ENCODE measurements at regions not wholly inside any gene's neighbourhood (a gene's known extent, or its start where the extent isn't known, plus 50 kb on each side); places are given as distances from the start of the nearest gene placed in this dataset.

DNA sequence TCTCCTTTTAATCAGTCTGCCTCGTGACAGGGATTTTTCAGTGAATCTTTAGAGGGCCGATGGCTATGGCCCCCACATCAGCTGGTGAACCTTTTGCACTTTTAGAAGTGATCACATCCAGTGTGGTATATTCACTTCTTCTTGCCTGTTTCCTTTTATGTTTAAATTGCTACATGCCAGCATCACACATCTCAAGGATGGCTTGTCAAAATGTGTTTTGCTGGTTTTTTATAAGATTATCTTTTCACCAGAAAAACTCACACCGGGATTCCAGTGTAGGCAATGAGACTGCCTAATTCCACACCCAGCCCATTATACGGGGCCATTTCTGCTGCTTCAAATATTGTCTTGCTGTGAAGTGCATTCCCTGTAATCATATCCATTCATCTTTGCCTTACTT, 1151.7 kb upstream of the ADGRL4 start:
- no peaks in the 10 kb centered on the region for H4K20me1 ChIP-seq (ENCODE audit: insufficient read depth, low read length)
- H3K27ac ChIP-seq (ENCODE audit: low read length), result no peak overlapping the region
- no peak for DNase-seq
- H3K9me3 ChIP-seq (replicated peaks; ENCODE audit: insufficient read depth, low read length), result no peaks in the 10 kb centered on the region
- H3F3A ChIP-seq (ENCODE audit: insufficient read depth, low read length), result no peaks in the 10 kb centered on the region
- H3K9ac ChIP-seq (ENCODE audit: low read length), result no peak overlapping the region
- H3K4me2 ChIP-seq (ENCODE audit: low read depth, low read length), result no peak overlapping the region
- H3K9me2 ChIP-seq (replicated peaks; ENCODE audit: insufficient read depth, low read length), result no peaks in the 10 kb centered on the region
- H3K4me3 ChIP-seq (ENCODE audit: low read length), result no peak overlapping the region
- no peaks in the 10 kb centered on the region for H3K27me3 ChIP-seq (replicated peaks; ENCODE audit: insufficient read depth, low read length)
- H2AFZ ChIP-seq (ENCODE audit: low read length), result no peak overlapping the region
- no peaks in the 10 kb centered on the region for H3K4me1 ChIP-seq (ENCODE audit: low read length)
- TF ChIP-seq, protein P1, sequence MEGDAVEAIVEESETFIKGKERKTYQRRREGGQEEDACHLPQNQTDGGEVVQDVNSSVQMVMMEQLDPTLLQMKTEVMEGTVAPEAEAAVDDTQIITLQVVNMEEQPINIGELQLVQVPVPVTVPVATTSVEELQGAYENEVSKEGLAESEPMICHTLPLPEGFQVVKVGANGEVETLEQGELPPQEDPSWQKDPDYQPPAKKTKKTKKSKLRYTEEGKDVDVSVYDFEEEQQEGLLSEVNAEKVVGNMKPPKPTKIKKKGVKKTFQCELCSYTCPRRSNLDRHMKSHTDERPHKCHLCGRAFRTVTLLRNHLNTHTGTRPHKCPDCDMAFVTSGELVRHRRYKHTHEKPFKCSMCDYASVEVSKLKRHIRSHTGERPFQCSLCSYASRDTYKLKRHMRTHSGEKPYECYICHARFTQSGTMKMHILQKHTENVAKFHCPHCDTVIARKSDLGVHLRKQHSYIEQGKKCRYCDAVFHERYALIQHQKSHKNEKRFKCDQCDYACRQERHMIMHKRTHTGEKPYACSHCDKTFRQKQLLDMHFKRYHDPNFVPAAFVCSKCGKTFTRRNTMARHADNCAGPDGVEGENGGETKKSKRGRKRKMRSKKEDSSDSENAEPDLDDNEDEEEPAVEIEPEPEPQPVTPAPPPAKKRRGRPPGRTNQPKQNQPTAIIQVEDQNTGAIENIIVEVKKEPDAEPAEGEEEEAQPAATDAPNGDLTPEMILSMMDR (IDR thresholded peaks at IDR 0.05; ENCODE audit: low read length), result no peak
- no peak for TF ChIP-seq EZH2phosphoT487 (IDR thresholded peaks at IDR 0.05; ENCODE audit: low read length)
- TF ChIP-seq EZH2 (optimal IDR thresholded peaks at IDR 0.05; ENCODE audit: low read depth, low read length), result no peak
- no peaks in the 10 kb centered on the region for H3K79me2 ChIP-seq (ENCODE audit: low read length)
- no peaks in the 10 kb centered on the region for H3K36me3 ChIP-seq (replicated peaks; ENCODE audit: insufficient read depth, low read length)

GRCh38 chr1:80155371-80155770, 1148.8 kb upstream of the ADGRL4 start:
- H3K27ac ChIP-seq (ENCODE audit: low read length), result no peak overlapping the region
- no peak overlapping the region for H2AFZ ChIP-seq (ENCODE audit: low read length)
- no peak overlapping the region for H3K4me2 ChIP-seq (ENCODE audit: low read depth, low read length)
- no peaks in the 10 kb centered on the region for H3K9me2 ChIP-seq (replicated peaks; ENCODE audit: insufficient read depth, low read length)
- H4K20me1 ChIP-seq (ENCODE audit: insufficient read depth, low read length), result no peaks in the 10 kb centered on the region
- H3K4me1 ChIP-seq (ENCODE audit: low read length), result no peaks in the 10 kb centered on the region
- H3K4me3 ChIP-seq (ENCODE audit: low read length), result no peak overlapping the region
- no peaks in the 10 kb centered on the region for H3K27me3 ChIP-seq (replicated peaks; ENCODE audit: insufficient read depth, low read length)
- no peaks in the 10 kb centered on the region for H3F3A ChIP-seq (ENCODE audit: insufficient read depth, low read length)
- no peak for DNase-seq
- H3K9me3 ChIP-seq (replicated peaks; ENCODE audit: insufficient read depth, low read length), result no peaks in the 10 kb centered on the region
- no peaks in the 10 kb centered on the region for H3K36me3 ChIP-seq (replicated peaks; ENCODE audit: insufficient read depth, low read length)
- TF ChIP-seq EZH2 (optimal IDR thresholded peaks at IDR 0.05; ENCODE audit: low read depth, low read length), result no peak
- TF ChIP-seq, protein P1 (IDR thresholded peaks at IDR 0.05; ENCODE audit: low read length), result no peak; the same call in 1 of the 2 replicates
- TF ChIP-seq EZH2phosphoT487 (IDR thresholded peaks at IDR 0.05; ENCODE audit: low read length), result no peak
- H3K9ac ChIP-seq (ENCODE audit: low read length), result no peak overlapping the region
- H3K79me2 ChIP-seq (ENCODE audit: low read length), result no peaks in the 10 kb centered on the region

DNA sequence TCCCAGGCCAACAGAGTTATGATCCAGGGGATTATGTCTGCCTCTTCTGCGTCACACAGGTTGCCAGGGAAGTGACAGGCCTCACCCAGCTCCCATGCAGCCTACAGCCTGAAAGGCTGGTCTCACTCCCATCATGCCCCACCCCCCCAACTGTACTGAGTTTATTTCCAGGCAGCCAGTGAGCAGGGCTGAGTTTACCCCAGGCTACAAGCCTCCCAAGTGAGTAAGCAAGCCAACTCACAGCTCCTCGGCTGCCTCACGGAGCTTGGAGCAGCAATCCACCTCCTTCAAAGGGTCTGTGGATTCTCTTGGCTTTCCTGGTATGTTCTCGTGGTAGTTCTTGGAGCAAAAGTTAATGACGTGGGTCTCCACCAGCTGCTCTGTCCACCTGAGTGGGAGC, 1147.6 kb upstream of the ADGRL4 start:
- Histone ChIP-seq H3K4me2 (ENCODE audit: low read depth, low read length) (no peak overlapping the region), H3K9ac (ENCODE audit: low read length) (no peak overlapping the region), H3K9me3 (replicated peaks; ENCODE audit: insufficient read depth, low read length) (no peaks in the 10 kb centered on the region), H3K9me2 (replicated peaks; ENCODE audit: insufficient read depth, low read length) (no peaks in the 10 kb centered on the region), H3K27me3 (replicated peaks; ENCODE audit: insufficient read depth, low read length) (no peaks in the 10 kb centered on the region), H4K20me1 (ENCODE audit: insufficient read depth, low read length) (no peaks in the 10 kb centered on the region), H2AFZ (ENCODE audit: low read length) (no peak overlapping the region), H3K36me3 (replicated peaks; ENCODE audit: insufficient read depth, low read length) (no peaks in the 10 kb centered on the region), H3K4me3 (ENCODE audit: low read length) (no peak overlapping the region), H3K79me2 (ENCODE audit: low read length) (no peaks in the 10 kb centered on the region), H3F3A (ENCODE audit: insufficient read depth, low read length) (no peaks in the 10 kb centered on the region), H3K4me1 (ENCODE audit: low read length) (no peaks in the 10 kb centered on the region), H3K27ac (ENCODE audit: low read length) (no peak overlapping the region)
- DNase-seq, result no peak
- TF ChIP-seq EZH2 (optimal IDR thresholded peaks at IDR 0.05; ENCODE audit: low read depth, low read length) (no peak), EZH2phosphoT487 (IDR thresholded peaks at IDR 0.05; ENCODE audit: low read length) (no peak)
- TF ChIP-seq, protein P1 (IDR thresholded peaks at IDR 0.05; ENCODE audit: low read length), result no peak

Data from MM.1S (cell line).